CD4-positive, alpha-beta T cell treated with Interleukin-17A for 1 hour (primary cell): ENCODE measurements at regions not wholly inside any gene's neighbourhood (a gene's known extent, or its start where the extent isn't known, plus 50 kb on each side); places are given as distances from the start of the nearest gene placed in this dataset.
A peak's percentile ranks its signal among the peaks of the same experiment; 100 is the strongest.
"Not testable (repeated sequence)": the region's sequence is repeated elsewhere in the genome, so short reads cannot be mapped to it uniquely, and the experiment has no call there.

Source experiments
- DNase-seq: peaks from one replicate; pipeline ENCODE4 v3.0.0-alpha.2; 2020

- no peak for DNase-seq
Measured at GRCh38 chr10:28967031-28967430, 289.7 kb downstream of the BAMBI start.

- DNase-seq: no peak
Measured at GRCh38 chr10:28969413-28969812, 292.1 kb downstream of the BAMBI start.

GRCh38 chr10:28970231-28970630 lies 292.9 kb downstream of the BAMBI start:
- no peak for DNase-seq

GRCh38 chr10:28971255-28971654 lies 293.9 kb downstream of the BAMBI start:
- no peak for DNase-seq

GRCh38 chr10:28971764-28972163 lies 294.4 kb downstream of the BAMBI start:
- DNase-seq: no peak

GRCh38 chr10:28973309-28973972 lies 296.1 kb downstream of the BAMBI start:
- no peak for DNase-seq

GRCh38 chr10:28975891-28976531 lies 298.7 kb downstream of the BAMBI start:
- no peak for DNase-seq

- no peak for DNase-seq
Measured at GRCh38 chr10:28977518-28977917, 300.2 kb downstream of the BAMBI start.

- DNase-seq: no peak
Measured at GRCh38 chr10:28980264-28980663, 302.9 kb downstream of the BAMBI start.

GRCh38 chr10:28981007-28981406 lies 303.7 kb downstream of the BAMBI start:
- no peak for DNase-seq

- DNase-seq: no peak
Measured at GRCh38 chr10:28982974-28983373, 305.7 kb downstream of the BAMBI start.

- no peak for DNase-seq
Measured at GRCh38 chr10:28983799-28984198, 305.1 kb upstream of the LYZL1 start.

GRCh38 chr10:28984431-28984830 lies 304.4 kb upstream of the LYZL1 start:
- DNase-seq: no peak

- DNase-seq: no peak
Measured at GRCh38 chr10:28985137-28985885, 303.6 kb upstream of the LYZL1 start.

GRCh38 chr10:28986117-28986792 lies 302.6 kb upstream of the LYZL1 start:
- DNase-seq: no peak

GRCh38 chr10:28986856-28987255 lies 302.0 kb upstream of the LYZL1 start:
- DNase-seq: no peak

- DNase-seq: no peak
Measured at GRCh38 chr10:28987555-28988320, 301.1 kb upstream of the LYZL1 start.

- DNase-seq: no peak
Measured at GRCh38 chr10:28988980-28989379, 299.9 kb upstream of the LYZL1 start.

GRCh38 chr10:28991333-28992270 lies 297.3 kb upstream of the LYZL1 start:
- peak; percentile 27 for DNase-seq

- no peak for DNase-seq
Measured at GRCh38 chr10:28993056-28993455, 295.8 kb upstream of the LYZL1 start.

GRCh38 chr10:28993861-28994260 lies 295.0 kb upstream of the LYZL1 start:
- DNase-seq: no peak

GRCh38 chr10:28994802-28995201 lies 294.1 kb upstream of the LYZL1 start:
- DNase-seq: not testable (repeated sequence)
